OCI-LY3 (cell line): ENCODE measurements at regions not wholly inside any gene's neighbourhood (a gene's known extent, or its start where the extent isn't known, plus 50 kb on each side); places are given as distances from the start of the nearest gene placed in this dataset.

ENCODE experiments used
- CTCF ChIP-seq: fragments of 200-600, 300-600 bp; sonication (generic); IDR thresholded peaks from 2 replicates; pipeline ENCODE4 v1.5.1; 2014; ENCODE audit warnings: antibody characterized with exemption, low read length, low read depth
- EZH2phosphoT487 ChIP-seq: fragments of 200-600 bp; shearing (Covaris generic); IDR thresholded peaks from 2 replicates; pipeline ENCODE4 v1.6.1; 2018; ENCODE audit warnings: antibody characterized with exemption, mixed run types, low read depth

- TF ChIP-seq CTCF = no peak
- TF ChIP-seq EZH2phosphoT487 = no peak
Measured at GRCh38 chr2:116200086-116200485, 1614.4 kb upstream of the DDX18 start.
